Skeletal muscle tissue (tissue), 3 donors: ENCODE measurements at regions not wholly inside any gene's neighbourhood (a gene's known extent, or its start where the extent isn't known, plus 50 kb on each side); places are given as distances from the start of the nearest gene placed in this dataset.
"Not testable (repeated sequence)": the region's sequence is repeated elsewhere in the genome, so short reads cannot be mapped to it uniquely, and the experiment has no call there.

ENCODE experiments used
- H3K27ac ChIP-seq: one replicate; pipeline ENCODE4 v1.7.0; 2013; ENCODE audit warnings: mild to moderate bottlenecking, low read depth, low read length, inconsistent platforms
- H3K27me3 ChIP-seq, 3 donors: one replicate each; pipeline ENCODE4 v1.7.0; 2013; ENCODE audit warnings: low read length in 3 of 3; ENCODE audit not compliant: control insufficient read depth in 3 of 3, insufficient read depth in 3 of 3
- H3K36me3 ChIP-seq, 3 donors: one replicate each; pipeline ENCODE4 v1.7.0; 2013; ENCODE audit warnings: low read length in 3 of 3; ENCODE audit not compliant: control insufficient read depth in 3 of 3, insufficient read depth in 3 of 3
- H3K4me1 ChIP-seq, 3 donors: one replicate each; pipeline ENCODE4 v1.7.0; 2013; ENCODE audit warnings: low read length in 3 of 3, mild to moderate bottlenecking in 3 of 3; ENCODE audit not compliant: control insufficient read depth in 3 of 3, insufficient read depth in 3 of 3
- H3K4me3 ChIP-seq, 3 donors: one replicate each; pipeline ENCODE4 v1.7.0; 2013; ENCODE audit warnings: low read length in 3 of 3
- H3K9ac ChIP-seq, 3 donors: one replicate each; pipeline ENCODE4 v1.7.0; 2013; ENCODE audit warnings: low read length in 3 of 3, mild to moderate bottlenecking in 3 of 3, moderate library complexity in 2 of 3, low read depth in 1 of 3
- H3K9me3 ChIP-seq, 3 donors: one replicate each; pipeline ENCODE4 v1.7.0; 2013; ENCODE audit warnings: low read length in 3 of 3; ENCODE audit not compliant: control insufficient read depth in 3 of 3
- donor health status: Osteomylitis.

- Histone ChIP-seq H3K27me3 (no peaks in the 10 kb centered on the region), H3K27ac (no peak overlapping the region), H3K36me3 (no peaks in the 10 kb centered on the region), H3K4me1 (peaks cover 0 to 4% (median 0%) of the 10 kb centered on the region in 3 donors), H3K9me3 (no peaks in the 10 kb centered on the region), H3K4me3 (no peak overlapping the region), H3K9ac (no peak overlapping the region)
These were observed 202.0 kb downstream of the PAPSS1 start for GRCh38 chr4:107518076-107518475.

- Histone ChIP-seq H3K36me3 (no peaks in the 10 kb centered on the region), H3K4me3 (no peak overlapping the region), H3K27me3 (no peaks in the 10 kb centered on the region), H3K27ac (no peak overlapping the region), H3K9ac (no peak overlapping the region), H3K9me3 (no peaks in the 10 kb centered on the region), H3K4me1 (no peaks in the 10 kb centered on the region)
These were observed 207.5 kb downstream of the PAPSS1 start for GRCh38 chr4:107512549-107512948.

DNA sequence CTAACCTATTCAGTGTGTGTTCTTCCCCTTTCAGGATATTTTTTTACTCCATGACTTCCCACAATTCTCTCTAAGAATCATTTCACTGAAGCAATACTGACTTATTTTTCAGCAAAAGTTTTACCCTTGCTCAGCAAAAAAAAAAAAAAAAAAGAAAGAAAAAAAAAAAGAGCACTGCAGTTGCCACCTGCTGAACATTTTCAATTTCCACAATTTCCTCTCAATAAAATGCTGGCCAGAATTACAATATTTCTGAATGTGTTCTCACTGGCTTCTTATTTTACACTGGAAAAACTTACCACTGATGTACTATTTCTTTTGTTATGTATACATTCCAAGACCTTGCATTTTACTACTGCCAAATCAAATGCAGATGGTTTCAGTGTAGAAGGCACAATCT lies 210.4 kb downstream of the PAPSS1 start:
- H3K27ac ChIP-seq = no peak overlapping the region
- H3K27me3 ChIP-seq = no peaks in the 10 kb centered on the region
- no peak overlapping the region for H3K4me3 ChIP-seq
- H3K4me1 ChIP-seq = no peaks in the 10 kb centered on the region
- no peaks in the 10 kb centered on the region for H3K36me3 ChIP-seq
- no peak overlapping the region for H3K9ac ChIP-seq
- no peaks in the 10 kb centered on the region for H3K9me3 ChIP-seq

DNA sequence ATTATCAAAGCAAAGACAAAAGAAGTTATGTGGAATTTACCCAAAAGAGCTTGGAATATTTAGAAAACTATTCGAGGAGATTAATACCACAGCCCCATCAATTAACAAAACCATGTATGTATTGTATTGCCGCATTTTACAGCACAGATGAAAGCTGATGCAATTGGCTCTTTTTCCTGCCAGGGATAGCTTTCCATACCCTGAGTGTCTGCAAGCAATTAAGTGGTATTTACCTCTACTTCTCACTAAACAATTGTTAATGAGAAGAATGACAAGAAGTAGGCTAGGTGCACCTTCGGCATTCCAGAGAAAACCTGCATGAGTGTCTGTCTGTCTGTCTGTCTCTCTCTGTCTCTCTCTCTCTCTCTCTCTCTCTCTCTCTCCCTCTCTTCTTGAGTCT lies 219.5 kb downstream of the PAPSS1 start:
- H3K9me3 ChIP-seq = no peaks in the 10 kb centered on the region
- no peaks in the 10 kb centered on the region for H3K27me3 ChIP-seq
- no peak overlapping the region for H3K27ac ChIP-seq
- no peaks in the 10 kb centered on the region for H3K4me1 ChIP-seq
- H3K4me3 ChIP-seq = no peak overlapping the region
- no peak overlapping the region for H3K9ac ChIP-seq
- no peaks in the 10 kb centered on the region for H3K36me3 ChIP-seq

- H3K36me3 ChIP-seq = no peaks in the 10 kb centered on the region
- H3K9me3 ChIP-seq = no peaks in the 10 kb centered on the region
- H3K9ac ChIP-seq = no peak overlapping the region
- H3K4me3 ChIP-seq = no peak overlapping the region
- no peak overlapping the region for H3K27ac ChIP-seq
- no peaks in the 10 kb centered on the region for H3K4me1 ChIP-seq
- no peaks in the 10 kb centered on the region for H3K27me3 ChIP-seq
These were observed 223.0 kb downstream of the PAPSS1 start for GRCh38 chr4:107497054-107497453.

- H3K27me3 ChIP-seq = no peaks in the 10 kb centered on the region
- H3K9ac ChIP-seq = no peak overlapping the region
- no peaks in the 10 kb centered on the region for H3K4me1 ChIP-seq
- no peaks in the 10 kb centered on the region for H3K36me3 ChIP-seq
- H3K9me3 ChIP-seq = no peaks in the 10 kb centered on the region
- no peak overlapping the region for H3K27ac ChIP-seq
- H3K4me3 ChIP-seq = no peak overlapping the region
These were observed 227.5 kb downstream of the PAPSS1 start for GRCh38 chr4:107492566-107492965.

DNA sequence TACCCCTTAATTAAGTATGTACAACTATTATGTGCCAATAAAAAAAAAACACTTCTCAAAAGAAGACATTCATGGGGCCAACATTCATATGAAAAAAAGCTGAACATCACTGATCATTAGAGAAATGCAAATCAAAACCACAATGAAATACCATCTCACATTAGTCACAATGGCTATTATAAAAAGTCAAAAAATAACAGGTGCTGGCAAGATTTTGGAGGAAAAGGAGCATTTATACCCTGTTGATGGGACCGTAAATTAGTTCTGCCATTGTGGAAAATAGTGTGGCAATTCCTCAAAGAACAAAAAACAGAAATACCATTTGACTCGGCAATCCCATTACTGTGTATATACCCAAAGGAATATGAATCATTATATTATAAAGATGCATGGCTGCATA lies 229.9 kb downstream of the PAPSS1 start:
- Histone ChIP-seq H3K9ac (no peak overlapping the region), H3K9me3 (no peaks in the 10 kb centered on the region), H3K4me3 (no peak overlapping the region), H3K36me3 (no peaks in the 10 kb centered on the region), H3K27me3 (no peaks in the 10 kb centered on the region), H3K27ac (no peak overlapping the region), H3K4me1 (no peaks in the 10 kb centered on the region)

GRCh38 chr4:107483621-107484020 lies 236.4 kb downstream of the PAPSS1 start:
- not testable (repeated sequence) for H3K4me1 ChIP-seq, H3K9me3 ChIP-seq, H3K27ac ChIP-seq, H3K27me3 ChIP-seq, H3K9ac ChIP-seq, H3K36me3 ChIP-seq, H3K4me3 ChIP-seq

- Histone ChIP-seq H3K4me3 (no peak overlapping the region), H3K36me3 (no peaks in the 10 kb centered on the region), H3K4me1 (no peaks in the 10 kb centered on the region), H3K27me3 (no peaks in the 10 kb centered on the region), H3K9ac (no peak overlapping the region), H3K9me3 (peaks cover 3 to 9% (median 7%) of the 10 kb centered on the region in 3 donors), H3K27ac (no peak overlapping the region)
These were observed 237.5 kb downstream of the PAPSS1 start for GRCh38 chr4:107482546-107482945.

DNA sequence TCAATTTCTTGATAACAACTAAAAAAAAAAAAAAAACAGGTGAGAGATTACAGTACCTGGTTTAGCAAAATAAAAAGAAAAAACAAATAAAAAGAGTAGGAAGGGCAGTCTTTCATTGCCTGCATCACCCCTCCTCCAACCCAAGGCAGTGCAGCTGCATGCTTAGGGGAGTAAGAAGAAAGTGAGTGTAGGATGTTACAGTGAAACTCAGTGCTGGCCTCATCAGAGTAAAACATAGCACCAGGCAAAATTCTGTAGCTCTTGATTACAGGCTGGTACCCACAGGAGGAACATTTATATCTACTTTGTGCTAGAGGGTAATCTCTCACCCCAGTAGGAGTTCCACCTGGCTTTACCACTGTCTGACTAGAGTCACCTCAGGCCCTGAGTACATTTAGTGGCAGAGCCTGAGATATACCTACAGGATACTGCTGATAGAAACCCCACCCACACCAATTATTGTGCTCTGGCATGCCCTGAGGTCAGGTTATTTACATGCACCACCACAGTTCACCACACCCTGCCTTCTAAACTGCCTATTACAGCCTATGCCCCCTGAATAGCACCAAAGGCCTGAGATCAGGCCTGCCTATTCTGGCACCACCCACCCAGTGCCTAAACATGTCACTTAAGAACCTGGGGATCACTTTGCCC lies 241.6 kb downstream of the PAPSS1 start:
- Histone ChIP-seq H3K36me3 (no peaks in the 10 kb centered on the region), H3K27me3 (no peaks in the 10 kb centered on the region)

More for the DNA sequence above, 241.6 kb downstream of the PAPSS1 start:
- Histone ChIP-seq H3K4me1 (no peaks in the 10 kb centered on the region), H3K4me3 (no peak overlapping the region), H3K9ac (no peak overlapping the region), H3K27ac (no peak overlapping the region), H3K9me3 (peaks cover 3 to 9% (median 7%) of the 10 kb centered on the region in 3 donors)
